CD4-positive, alpha-beta T cell treated with Interleukin-1 beta for 1 hour (primary cell): ENCODE measurements at regions not wholly inside any gene's neighbourhood (a gene's known extent, or its start where the extent isn't known, plus 50 kb on each side); places are given as distances from the start of the nearest gene placed in this dataset.
"Not testable (repeated sequence)": the region's sequence is repeated elsewhere in the genome, so short reads cannot be mapped to it uniquely, and the experiment has no call there.

ENCODE experiments used
- DNase-seq, 2 donors: peaks; one replicate each; pipeline ENCODE4 v3.0.0-alpha.2; 2020 to 2022

DNA sequence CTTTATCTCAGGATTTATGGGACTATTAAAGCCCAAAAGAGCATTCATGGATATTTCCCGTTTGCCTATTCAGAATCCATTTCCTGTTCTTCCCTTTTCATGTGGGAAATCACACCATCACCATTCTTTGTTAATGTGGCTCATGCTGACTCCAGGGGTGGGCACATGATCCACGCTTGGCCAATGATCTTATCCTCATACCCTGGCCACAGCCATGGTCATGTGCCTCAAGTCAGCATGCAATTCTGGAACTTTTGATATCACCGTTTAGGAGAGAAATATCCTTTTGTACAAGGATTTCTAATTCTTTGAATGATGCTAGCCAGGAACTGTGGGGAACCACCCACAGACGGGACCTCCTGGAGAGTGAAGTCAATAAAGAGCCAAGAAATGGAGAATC lies 272.2 kb downstream of the PRELID2 start:
- no peak for DNase-seq

DNA sequence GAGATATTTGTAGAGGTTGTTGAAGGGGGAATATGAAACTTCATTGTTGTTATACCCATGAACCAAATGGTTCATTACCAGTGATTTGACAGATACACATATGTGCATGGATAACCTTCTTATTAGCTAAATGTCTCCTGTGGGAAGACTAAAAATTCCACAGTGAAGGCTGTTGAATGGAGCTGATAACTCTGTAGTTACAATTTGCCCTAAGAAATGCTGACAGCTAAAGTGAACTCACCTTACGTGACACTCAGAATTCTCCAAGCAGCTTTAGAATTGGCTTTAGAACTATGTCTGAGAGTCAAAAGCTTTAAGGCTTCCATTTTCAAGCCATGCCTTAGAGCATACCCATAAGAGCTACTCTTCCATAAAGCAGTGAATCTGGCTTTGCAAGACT lies 276.9 kb downstream of the PRELID2 start:
- DNase-seq, result no peak

DNA sequence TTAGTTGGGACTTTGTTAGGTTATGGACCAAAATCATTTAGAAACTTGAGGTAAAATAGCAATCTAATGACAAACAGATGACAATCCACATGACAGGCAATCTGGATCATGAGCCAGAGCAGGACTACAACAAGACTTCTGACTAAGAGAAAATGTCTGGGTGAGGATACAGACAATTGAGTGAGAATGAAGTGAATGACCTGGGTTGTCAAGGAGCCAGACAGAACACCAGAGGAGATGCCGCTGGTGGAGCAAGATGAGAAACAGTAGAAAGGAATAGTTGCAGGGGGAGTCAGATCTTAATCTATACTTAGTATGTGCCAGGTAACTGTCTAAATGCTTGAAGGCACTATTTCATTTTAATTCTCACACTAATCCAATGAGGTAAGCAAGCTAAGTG lies 277.8 kb downstream of the PRELID2 start:
- DNase-seq, result no peak

DNA sequence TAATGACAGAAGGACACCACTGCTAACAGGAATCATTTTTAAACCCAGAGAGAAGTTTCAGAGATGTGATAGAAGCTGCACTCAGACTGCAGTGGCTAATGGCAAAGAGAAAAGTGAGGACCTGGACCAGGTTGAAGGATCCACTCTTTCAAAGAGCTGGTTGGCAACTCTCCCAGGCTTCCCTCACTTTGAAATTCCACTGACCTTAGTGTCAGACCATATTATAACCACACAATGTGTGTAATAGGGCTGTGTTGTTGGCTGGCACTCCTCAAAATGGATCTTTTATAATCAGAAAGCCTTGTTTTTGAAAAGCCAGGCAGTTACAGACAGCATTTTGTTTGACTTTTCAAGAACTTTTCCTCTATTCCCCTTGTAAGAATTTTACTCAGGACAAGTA lies 280.7 kb downstream of the PRELID2 start:
- no peak for DNase-seq

DNA sequence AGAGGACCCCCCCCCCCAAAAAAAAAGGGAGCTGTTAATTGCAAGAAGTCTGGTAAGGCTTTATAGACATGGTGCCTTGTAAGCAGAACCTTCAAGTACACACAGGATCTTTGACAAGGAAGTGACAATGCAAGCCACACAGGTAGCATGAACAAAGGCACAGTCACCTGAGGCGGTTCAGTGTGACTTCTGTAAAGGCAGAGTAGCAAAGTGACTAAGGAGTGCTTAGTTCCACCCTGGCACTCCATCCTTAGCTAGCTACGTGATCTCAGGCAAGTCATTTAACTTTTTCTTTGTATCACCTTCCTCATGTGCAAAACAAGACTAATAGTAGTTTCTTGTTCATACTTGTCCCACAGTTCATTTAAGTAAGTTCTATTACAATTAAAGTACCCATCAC lies 282.0 kb downstream of the PRELID2 start:
- DNase-seq, result no peak

- no peak for DNase-seq
Measured at GRCh38 chr5:145551714-145552113, 283.4 kb downstream of the PRELID2 start.

DNA sequence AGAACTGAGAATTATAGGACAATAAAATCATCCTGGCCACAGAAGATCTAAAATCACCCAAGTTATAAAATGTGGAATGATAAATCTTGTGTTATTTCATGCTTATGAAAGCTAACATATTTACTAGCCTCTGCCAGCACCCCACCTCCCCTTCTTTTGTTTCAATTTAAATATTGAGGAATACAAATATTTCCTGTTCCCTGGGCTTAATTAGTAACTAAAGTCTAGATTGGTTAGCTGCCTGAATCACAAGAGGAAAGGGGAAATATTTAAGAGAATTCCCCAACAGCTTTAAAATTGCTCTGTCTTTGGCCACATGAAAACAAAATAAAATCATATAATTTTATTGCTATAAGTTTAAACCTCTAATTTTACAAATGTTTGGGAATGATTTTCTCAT lies 287.0 kb downstream of the PRELID2 start:
- no peak for DNase-seq

DNA sequence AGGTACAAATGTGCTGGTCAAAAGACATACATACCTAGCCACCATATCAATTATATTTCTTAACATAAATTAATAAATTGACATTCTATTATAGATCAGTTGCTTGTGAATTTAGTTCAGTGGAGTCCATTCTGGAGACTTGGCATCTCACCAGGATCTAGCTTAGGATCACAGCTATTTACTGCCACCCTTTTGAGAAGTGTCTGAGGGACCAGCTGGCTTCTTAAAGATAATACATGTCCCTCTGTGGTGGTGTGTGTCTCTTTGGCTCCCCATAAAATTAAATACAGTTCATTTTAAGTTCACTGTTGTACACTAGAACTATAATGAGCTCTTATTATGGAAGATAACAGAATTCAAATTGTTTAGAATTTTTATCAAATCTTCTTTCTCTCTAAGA lies 290.7 kb downstream of the PRELID2 start:
- no peak for DNase-seq

DNA sequence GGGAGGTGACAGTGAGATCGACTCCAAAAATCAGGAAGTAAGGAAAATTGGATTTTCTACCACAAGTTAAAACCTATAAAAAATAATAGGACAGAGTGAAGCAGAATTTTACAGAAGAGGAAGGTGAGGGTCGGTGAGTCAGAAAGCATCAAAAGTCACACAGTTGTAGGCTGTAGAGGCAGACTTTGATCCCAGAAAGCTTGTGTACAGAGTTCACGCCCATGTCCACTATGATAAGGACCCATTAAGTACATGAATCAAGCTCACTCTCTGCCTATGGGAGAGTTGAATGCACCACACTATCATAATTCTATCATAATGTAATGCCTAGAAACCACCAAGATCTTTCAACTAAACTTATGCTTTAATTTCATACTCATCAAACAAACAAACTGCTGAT lies 291.2 kb downstream of the PRELID2 start:
- no peak for DNase-seq

GRCh38 chr5:145540375-145540774 lies 294.8 kb downstream of the PRELID2 start:
- no peak for DNase-seq

DNA sequence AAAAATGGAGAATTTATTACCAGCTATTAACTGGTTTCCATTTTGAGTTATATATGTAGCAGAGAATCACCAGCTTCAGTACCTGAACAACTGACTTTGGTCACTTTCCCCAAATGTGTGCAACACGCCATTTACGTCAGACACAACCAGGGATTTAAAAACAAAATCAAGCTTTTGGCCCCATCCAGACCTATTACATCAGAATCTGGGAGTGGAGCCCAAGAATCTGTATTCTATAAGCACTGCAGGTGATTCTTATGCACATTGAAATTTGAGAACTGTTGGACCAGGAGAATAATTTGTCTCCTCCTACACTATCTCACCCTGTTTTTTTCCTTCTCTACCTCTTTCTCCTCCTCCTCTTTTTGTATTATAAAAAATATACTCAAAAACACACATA lies 295.9 kb downstream of the PRELID2 start:
- no peak for DNase-seq

DNA sequence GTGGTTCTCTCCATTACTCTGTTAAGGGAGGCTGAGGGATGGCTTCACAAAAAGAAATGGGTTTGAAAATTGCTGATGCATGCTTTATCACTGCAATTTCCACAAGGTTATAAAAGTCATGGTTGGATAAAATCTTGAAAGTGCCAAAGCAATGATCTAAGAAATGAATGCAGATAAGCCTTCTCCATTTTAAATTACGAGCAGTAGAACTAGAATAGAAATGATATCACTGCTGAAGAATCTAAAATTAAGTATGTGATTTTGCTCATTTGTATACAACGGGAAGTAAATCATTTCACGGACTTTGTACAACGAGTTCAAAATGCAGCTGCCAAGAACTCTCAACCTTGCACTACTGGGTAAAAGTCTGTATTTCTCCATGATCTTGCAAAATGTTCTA lies 299.0 kb downstream of the PRELID2 start:
- no peak for DNase-seq

DNA sequence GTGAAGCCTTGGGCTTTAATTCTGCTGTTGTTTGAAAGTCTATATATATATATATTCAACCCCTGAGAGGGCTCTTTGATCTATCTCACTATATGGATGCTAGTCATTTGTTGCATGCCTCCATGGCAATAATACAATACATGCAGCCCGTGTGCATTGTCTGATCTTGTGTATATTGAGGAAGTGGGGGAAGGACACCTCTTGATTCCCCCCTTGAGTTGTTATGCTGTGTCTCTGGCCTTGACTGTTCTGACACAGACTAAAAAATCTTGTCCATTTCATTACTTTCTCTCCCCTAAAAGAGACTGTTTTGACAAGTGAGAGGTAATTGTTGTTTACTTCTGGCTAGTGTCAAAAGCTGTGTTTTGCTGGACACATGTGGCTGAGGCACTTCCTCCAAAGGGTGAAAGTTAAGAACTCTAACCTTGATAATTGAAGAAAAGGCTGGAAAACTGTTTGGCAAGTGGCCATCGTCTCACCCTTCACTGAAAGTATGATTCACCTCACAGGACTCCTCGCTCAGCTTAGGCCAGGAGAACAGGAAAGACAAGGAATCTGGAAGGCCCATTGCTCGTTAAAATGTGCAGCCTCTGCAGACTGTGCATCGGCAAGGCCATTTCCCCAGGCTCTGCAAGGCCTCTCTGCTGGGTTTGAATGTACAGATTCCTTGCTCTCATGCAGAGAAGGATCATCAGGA lies 304.0 kb downstream of the PRELID2 start:
- DNase-seq, result no peak

GRCh38 chr5:145521523-145521922 lies 313.6 kb downstream of the PRELID2 start:
- DNase-seq, result no peak

DNA sequence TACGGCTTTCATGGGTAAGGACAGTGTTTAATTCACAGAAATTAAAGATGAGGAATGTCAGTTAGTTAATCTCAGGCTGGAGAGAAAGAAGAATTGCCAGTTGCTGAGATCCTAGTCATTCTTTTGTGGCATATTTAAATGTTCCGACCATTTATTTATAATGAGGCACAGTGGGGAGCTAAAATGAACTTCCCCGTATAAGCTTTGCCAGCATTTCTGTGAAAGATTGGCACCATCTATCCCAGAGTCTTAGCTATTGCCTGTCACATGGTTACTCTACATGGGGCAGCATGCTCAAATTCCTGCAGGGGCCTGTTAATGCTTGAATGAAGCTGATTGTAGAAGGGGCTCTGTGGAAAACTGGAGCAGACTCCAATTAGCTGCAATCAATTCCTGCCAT lies 314.1 kb downstream of the PRELID2 start:
- DNase-seq, result no peak

GRCh38 chr5:145520335-145520734 lies 314.8 kb downstream of the PRELID2 start:
- no peak for DNase-seq

DNA sequence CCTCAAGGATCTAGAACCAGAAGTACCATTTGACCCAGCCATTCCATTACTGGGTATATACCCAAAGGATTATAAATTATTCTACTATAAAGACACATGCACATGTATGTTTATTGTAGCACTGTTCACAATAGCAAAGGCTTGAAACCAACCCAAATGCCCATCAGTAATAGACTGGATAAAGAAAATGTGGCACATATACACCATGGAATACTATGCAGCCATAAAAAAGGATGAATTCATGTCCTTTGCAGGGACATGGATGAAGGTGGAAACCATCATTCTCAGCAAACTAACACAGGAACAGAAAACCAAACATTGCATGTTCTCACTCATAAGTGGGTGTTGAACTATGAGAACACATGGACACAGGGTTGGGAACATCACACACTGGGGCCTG lies 317.6 kb downstream of the PRELID2 start:
- DNase-seq, result not testable (repeated sequence)

DNA sequence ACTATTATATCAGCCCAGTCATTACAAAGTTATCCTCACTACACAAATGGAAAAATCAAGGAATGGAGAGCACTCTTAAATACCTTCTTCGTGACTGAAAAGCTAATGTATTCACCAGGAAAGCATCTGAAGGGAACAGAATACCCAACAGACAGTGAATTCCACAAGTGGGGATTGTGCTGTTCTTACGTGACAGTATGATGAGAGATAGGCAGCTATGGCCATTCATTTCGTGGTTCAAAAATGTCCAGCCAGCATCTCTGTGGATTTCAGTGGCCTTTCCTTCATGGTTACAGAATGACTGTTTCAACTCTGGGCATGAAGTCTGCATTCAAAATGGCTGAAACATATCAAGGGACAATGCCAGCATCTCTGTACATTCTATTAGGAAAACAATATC lies 323.8 kb downstream of the PRELID2 start:
- no peak for DNase-seq

DNA sequence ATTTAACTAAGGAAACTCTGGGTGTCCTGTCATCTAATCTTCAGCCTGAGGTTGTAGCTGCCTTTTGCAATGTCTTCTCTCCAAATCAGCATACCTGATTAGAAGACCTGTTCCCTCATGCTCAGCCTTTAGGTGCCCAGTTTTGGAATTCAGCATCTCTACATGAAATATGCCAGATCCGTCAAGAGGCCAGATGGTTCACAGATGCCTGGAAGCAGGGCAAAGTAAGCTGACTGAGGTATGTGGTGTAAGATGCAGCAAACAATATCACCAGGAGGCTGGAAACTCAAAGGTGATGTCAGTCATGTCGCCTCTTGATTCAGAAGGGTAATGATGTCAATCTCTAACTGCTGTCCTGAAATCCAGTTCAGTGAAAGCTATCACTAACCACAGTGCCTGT lies 324.4 kb downstream of the PRELID2 start:
- DNase-seq, result no peak

- DNase-seq, result no peak
Measured at GRCh38 chr5:145510324-145510723, 324.8 kb downstream of the PRELID2 start.

- DNase-seq, result no peak
Measured at GRCh38 chr5:145509336-145510136, 325.6 kb downstream of the PRELID2 start.

- DNase-seq, result no peak
Measured at GRCh38 chr5:145506185-145506850, 328.8 kb downstream of the PRELID2 start.

DNA sequence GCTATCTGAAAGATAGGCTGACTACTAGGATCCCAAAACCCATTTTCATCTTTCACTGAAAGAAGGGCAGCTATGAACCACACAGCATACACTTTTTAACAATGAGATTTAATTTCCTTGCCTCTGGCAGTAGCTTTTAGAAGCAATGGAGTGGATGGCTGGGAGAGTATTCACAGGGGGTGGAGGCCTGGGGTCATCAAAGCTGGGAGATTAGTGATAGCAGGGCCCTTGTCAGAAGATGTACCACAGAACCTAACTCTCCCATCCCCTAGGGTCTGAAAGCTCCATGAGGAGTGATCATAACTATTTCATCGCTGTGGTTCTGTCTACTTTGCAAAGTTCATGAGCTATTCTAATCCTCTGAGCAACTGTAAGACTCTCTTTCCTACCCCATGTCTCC lies 332.2 kb downstream of the PRELID2 start:
- no peak for DNase-seq

GRCh38 chr5:145500710-145501109 lies 334.4 kb downstream of the PRELID2 start:
- no peak for DNase-seq
